ENCODE measurements at regions not wholly inside any gene's neighbourhood (a gene's known extent, or its start where the extent isn't known, plus 50 kb on each side); places are given as distances from the start of the nearest gene placed in this dataset.

DNA sequence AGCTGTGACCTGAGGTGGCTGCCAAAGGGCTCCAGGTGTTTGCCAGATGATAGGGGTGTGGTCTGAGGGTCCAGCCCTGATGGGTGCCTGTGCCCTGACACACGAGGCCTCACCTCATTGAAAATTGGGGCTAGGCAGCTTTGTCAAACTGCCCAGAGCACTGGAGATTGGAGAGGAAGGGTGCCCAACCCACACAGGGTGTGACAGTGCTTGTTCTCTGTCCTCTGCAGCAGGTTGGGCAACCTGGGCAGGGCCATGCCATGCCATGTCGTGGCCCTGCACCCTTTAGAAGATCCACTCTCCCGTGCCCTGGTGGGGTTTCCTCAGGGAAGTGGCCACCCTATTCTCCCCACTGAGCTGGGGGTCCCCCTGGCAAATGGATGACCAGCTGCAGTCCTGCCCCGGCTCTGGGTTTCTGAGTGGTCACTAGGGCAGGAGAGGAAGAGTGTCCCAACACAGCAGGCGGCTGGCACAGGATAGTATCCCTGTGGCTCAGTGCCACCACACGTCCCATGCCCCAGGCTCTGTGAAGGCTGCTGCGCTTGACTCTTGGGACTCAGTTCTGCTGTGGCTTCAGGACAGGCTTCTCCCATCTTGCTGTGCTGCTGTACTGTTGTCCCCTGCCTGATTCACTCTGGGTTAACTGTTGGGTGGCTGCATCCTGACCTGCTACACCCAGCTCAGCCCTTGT is 100.8 kb upstream of the PITX1 start:
- no peak for DNase-seq

DNA sequence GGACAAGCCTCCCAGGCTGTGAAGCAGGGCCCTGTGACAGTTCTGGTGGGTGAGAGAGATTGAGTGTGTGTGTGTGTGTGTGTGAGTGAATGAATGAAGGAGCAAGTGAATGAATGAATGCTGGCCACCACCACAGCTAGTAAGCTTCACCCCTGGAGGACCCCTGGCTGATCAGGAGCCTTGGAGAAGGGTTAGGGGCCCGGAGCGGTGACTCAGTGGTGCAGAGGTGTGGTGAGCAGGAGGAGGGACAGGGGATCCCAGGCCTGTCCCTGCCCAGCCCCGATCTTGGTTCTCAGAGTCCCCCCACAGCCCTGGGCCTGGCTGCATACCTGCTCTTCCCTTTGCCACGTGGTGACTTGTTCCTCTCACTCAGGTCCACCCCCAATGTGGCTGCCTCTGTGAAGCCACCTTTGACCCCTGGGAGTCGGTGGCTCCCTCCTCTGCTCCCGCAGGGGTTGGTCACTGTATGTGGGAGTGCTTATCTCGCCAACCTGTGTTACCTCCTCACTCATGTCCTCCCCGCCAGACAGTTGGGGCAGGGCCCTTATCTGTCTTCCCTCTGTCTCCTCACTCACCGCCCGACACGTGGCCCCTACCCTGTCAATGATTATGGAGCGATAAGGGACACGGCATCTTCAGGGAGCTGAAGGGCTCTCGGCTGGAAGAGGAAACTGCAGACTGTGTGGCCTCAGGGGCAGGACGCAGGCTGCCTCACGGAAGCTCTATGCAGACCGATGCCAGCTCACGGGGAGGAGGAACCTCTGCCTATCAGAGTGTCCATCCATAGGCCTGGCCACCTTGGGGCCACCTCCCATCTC is 99.9 kb upstream of the PITX1 start:
- DNase-seq: no peak

DNA sequence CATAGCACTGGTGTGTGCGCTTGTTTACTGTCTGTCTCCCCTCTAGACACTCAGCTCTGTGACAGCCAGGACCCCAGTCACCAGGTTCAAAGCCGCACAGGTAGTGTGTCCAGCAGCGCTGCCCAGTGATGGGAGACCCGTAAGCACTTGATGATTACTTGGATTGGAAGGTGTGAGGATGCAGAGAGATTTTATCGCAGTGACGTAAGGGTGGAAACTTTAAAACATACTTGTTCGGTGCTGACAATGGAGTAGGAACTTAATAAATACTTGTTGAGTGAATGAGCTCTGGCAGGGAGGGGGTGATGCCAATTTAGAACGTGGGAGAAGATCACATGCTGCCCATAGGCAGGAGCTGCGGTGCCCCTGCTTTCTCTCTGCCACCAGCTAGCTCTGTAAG is 99.2 kb upstream of the PITX1 start:
- no peak for DNase-seq

DNA sequence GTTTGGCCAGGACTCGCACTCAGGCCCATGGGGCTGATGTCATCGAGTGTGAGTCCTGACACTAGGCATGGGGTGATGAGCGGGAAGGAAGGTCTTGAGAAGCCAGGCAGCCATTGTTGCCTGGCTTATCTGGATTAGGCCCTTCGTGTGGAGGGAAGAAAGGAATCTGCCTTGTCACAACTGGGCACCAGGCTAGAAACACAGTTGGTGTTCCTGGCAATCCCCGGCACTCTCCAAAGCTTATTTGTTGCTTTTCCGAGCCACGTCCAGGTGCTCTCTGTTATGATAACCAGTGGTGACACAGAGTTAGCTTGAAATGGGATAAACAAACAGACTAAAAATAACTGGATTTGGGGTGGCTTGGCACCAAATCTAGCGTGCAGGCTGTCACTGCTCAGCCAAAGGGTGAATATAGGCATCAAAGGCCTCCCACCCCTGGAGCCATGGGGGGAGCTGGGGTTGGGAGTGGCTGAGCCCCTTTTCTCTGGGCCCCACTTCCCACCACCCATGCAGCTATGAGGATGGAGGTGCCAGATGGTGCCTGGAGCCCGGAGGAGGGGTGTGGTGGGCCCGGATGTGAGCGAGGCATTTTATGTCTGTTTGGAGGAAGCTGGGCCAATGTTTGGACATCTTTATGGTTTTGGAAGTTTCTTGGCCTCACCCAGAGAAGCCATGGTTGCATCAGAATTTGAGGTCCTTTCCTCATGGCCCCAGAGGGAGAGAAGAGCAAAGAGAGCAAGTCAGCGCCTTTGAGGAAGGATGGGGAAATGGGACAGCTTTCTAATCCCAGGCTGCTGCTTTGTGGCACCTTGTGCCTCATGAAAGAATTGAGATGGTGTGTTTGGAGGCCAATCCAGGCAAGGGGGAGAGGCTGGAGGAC is 98.0 kb upstream of the PITX1 start:
- no peak for DNase-seq

DNA sequence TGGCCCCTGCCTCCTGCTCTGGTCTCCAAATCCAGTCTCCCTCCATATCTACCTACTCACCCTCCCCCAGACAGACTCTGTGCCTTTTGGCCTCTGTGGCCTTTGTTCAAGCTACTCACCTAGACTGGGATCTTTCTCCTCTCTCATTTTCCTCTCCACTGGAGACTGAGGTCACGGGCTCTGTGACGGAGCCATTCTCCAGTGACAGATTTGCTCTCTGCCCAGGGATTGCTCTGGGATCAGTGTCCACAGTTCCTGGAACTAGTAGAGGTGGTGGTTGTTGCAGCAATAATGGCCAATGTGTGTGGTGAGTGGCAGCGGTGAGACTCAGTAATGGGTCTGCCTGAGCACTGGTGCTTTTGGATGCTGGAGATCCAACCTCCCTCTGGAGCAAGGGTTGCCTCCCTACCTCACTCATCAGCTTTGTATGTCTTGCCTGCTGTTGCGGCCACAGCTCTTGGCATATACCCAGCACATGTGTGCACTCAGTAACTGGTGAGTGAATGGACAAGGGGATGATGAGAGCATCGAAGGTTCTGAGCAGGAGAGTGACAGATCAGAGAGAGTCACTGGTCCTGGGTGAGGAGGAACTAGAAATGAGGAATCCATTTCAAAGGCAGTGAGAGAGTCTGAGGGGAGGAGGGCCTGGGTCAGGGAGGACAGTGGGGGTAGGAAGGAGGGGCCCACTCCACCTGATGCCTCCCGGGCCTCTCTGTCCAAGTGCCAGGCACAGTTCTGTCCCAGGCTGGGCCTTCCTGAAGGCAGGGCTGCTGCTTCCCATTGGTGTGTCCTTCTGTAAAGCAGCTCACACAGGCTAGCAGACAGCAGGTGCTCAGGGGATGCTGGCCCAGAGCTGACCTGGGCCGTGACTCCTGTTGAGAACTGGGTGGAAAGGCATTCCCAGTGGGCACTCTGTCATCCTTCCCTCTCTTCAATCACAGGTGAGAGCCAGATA is 96.5 kb upstream of the PITX1 start:
- DNase-seq: no peak

DNA sequence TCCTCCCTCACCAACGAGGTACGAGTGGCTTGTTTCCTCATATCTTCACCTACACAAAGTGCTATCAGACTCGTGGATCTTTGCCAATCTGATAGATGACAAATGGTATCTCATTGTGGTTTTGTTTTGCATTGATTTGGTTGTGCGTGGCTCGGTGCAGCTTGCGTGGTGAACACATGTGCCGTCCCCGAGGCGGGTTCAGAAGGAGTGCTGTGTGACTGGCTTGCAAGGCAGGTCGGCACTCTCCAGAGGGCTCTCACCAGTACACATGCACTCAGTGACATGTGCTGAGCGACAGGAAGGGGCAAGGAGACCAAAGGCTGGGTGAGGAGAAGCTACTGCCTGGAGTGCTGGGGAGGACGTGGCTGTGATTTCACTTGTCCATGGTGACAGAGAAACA is 95.3 kb upstream of the PITX1 start:
- no peak for DNase-seq

DNA sequence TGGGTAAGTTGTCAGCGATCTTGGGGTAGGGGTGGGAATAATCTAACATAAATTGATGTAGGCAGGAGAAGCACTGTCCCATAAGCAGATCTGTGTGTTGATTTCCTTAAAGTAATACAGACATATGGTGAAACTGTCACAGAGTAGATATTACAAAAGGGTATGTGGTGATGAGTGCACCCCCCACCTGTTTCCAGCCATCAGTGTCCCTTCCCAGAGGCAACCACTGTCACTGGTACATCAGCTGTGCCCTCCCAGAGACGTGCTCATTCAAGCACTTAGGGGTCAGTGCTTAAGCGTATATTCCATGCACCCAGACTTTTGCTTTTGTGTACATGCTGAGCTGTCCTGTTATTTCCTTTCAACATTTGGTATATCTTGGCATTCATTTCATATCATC is 94.3 kb upstream of the PITX1 start:
- no peak for DNase-seq

GRCh38 chr5:135127439-135128240 is 93.6 kb upstream of the PITX1 start:
- no peak for DNase-seq

DNA sequence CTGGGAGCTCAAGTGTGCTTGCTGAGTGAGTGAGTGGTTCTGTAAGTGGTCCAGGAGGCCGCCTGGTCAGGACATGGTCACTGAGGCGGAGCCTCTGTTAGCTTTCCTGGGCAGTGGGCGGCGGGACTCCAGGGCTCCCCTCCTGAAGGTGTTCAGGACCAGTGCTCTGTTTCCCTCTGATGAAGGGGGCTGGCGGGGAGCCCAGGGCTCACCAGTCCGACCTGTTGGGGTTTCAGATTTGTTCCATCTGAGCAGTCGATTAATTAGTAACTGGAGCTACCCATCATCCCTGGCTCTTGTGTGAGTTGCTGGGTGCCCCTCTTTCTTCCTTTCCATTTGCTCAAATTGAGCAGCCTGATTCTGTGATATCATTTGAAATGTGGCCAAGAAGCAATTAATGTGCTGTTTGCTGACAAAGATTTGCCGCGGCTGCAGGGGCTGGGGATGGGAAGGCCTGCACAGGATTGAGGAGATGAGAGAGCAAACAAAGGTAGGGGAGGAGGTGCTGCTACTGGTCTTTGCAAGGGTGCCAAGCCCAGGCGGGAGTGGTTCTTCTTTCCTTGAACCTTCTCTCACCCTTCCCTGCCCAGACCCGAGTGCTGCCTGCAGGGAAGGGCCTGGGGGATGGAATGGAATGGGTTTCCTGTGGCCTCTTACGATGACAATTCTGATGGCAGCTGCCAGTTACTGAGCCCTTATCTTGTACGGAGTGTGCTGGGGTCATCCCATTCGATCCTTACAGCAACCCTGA is 92.8 kb upstream of the PITX1 start:
- DNase-seq: peak; percentile 77

DNA sequence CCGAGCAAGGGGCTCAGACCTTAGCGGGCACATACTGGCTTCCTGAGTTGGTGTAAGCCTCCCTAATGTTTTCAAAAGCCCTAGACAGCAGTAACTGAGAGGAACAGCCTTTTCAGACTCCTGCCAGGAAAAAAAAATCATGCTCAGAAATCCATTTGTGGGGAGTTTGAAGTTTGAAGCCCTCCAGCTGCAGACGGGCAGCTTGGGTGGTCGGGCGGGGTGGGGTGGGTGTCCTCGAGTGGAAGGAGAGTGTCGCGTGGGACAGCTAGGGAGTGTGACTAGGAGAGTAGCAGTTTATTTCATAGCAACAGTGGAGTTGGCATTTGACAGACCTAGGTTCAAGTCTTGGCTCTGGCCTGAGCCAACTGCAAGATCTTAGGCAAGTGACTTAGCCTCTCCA is 90.7 kb upstream of the PITX1 start:
- DNase-seq: no peak

- no peak for DNase-seq
Measured at GRCh38 chr5:135124128-135124527, 90.1 kb upstream of the PITX1 start.

GRCh38 chr5:135122797-135123196 is 88.8 kb upstream of the PITX1 start:
- DNase-seq: no peak

- no peak for DNase-seq
Measured at GRCh38 chr5:135120951-135121350, 86.9 kb upstream of the PITX1 start.

GRCh38 chr5:135119481-135119880 is 85.5 kb upstream of the PITX1 start:
- DNase-seq: no peak

DNA sequence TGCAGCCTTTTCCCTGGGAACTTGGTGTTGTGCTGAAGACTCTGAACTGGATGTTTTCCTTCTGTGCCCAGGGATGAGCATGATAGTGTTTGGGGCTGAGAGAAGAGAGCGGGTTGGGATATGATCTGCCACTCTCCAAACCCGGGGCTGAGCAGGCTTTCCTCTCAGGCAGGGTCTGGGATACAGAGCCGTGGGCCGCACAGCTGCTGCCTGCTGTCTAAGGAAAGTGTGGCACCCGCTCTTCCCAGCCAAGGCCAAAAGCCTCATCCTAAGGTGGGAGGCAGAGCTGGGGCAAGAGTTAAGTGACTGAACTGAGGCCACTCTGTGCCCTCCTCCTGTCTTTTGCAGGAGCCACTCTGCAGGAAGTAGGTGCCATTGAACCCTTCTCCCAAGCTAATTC is 83.6 kb upstream of the PITX1 start:
- no peak for DNase-seq

DNA sequence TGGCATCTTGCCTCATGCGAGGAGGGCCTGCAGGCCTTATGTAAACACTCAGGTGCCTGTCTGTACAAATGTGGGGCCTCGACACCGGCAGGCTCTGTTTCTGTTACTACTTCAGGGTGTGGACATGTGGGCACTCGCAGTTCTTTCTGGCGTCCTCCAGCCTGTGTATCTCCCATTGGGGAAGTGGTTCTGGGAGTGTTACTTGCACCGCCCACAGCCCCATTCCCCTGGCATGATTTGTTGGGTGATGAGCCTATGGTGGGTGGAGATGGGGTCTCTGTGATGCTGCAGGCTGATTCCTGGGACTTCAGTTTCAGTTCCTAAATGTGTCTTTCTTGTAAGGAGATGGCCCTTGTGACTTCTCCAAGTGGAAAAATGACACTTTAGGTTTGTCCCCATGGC is 82.1 kb upstream of the PITX1 start:
- no peak for DNase-seq

DNA sequence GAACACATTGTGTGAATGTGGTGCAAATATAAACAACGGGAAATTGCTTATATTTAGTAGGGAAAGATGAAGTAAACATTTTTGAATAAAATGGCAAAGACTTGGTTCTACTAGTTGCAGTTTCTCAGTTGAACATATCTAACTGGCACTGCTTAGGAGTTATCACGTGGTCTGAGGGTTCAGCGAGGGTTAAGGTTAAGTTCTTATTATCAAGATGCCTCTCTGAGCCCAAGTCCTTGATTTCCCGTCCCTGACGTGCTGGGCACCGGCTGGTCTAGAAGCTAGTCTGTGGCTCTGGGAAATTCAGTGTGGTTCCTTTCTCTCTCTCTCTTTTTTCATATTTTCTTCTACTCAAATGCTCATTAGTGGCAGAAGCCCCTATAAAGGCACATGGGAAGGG is 81.6 kb upstream of the PITX1 start:
- DNase-seq: no peak

- no peak for DNase-seq
Measured at GRCh38 chr5:135114759-135115158, 80.7 kb upstream of the PITX1 start.

DNA sequence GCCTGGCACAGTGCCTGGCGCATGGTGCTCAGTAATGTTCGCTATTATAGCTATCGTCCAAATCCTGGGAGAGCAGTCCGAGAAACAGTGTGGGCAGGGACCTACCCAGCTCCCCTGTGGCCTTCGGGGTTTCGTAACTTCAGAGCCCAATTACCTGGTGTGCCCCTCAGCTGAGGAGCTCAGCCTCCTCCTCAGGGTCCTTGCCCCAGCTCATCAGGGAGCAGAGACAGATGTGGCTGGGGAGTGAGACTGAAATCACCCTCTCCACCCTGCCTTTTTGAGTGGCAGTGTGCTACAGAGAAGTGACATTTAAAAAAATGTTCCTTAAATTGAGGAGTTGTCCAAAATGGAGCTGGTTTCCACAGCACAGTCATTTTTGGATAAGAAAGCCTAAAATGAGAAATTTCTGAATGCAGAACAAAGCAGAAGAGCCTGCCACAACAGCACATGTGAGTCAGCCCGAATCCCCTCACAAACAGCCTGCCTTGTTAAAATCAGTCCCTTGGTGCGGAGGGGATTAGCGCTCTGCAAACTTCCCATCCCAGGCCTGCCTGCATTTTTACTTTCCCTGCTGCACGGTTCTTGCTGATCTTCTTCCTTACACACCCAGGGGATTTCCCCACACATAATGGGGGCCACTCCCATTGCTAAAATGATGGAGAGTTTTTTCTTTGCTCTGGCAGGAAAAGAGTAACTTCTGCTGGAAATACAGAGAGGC is 78.1 kb upstream of the PITX1 start:
- no peak for DNase-seq

Data from NCI-H1092 treated with DMSO at 0.1 percent for 48 hours (cell line).